Skeletal muscle satellite cell (primary cell): ENCODE measurements at regions not wholly inside any gene's neighbourhood (a gene's known extent, or its start where the extent isn't known, plus 50 kb on each side); places are given as distances from the start of the nearest gene placed in this dataset.

ENCODE experiments used
- H3K27me3 ChIP-seq: 2 replicates; pipeline ENCODE4 v1.7.0; 2013; ENCODE audit warnings: low read length; ENCODE audit not compliant: control insufficient read depth, insufficient read depth
- H3K36me3 ChIP-seq: 2 replicates; pipeline ENCODE4 v1.7.0; 2013; ENCODE audit warnings: mild to moderate bottlenecking, control low read depth, low read length; ENCODE audit not compliant: insufficient read depth
- H3K4me1 ChIP-seq: 2 replicates; pipeline ENCODE4 v1.7.0; 2013; ENCODE audit warnings: low read length; ENCODE audit not compliant: control insufficient read depth, insufficient read depth
- H3K4me2 ChIP-seq: 2 replicates; pipeline ENCODE4 v1.7.0; 2013; ENCODE audit warnings: mild to moderate bottlenecking, low read length
- H3K4me3 ChIP-seq: 2 replicates; pipeline ENCODE4 v1.7.0; 2013; ENCODE audit warnings: low read length
- H3K9ac ChIP-seq: 2 replicates; pipeline ENCODE4 v1.7.0; 2013; ENCODE audit warnings: mild to moderate bottlenecking, low read depth, low read length, moderate library complexity
- H3K9me3 ChIP-seq: replicated peaks from 2 replicates; pipeline ENCODE4 v1.7.0; 2013; ENCODE audit warnings: mild to moderate bottlenecking, control low read depth, low read length

DNA sequence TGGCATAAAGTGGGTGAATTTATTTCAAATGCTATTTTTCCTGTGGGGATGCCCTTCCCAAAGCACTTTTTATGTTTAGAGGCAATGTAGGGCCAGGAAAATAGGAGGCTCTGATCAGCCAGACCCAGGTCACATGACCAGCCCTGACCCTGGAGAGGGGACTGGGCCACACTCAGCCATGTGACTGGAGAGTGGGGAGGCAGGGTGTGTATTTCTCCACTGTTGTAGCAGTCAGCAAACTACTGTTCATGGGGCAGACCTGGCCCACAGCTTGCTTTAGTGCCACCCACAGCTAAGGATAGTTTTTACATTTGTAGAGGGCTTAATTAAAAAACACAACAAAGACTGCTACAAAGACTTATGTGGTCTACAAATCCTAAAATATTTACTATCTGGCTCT, 153.8 kb downstream of the ACTL8 start:
- Histone ChIP-seq H3K4me1 (no peaks in the 10 kb centered on the region), H3K4me2 (no peak overlapping the region), H3K36me3 (no peaks in the 10 kb centered on the region), H3K9me3 (no peaks in the 10 kb centered on the region), H3K4me3 (no peak overlapping the region), H3K9ac (no peak overlapping the region), H3K27me3 (peaks cover 22% of the 10 kb centered on the region)

DNA sequence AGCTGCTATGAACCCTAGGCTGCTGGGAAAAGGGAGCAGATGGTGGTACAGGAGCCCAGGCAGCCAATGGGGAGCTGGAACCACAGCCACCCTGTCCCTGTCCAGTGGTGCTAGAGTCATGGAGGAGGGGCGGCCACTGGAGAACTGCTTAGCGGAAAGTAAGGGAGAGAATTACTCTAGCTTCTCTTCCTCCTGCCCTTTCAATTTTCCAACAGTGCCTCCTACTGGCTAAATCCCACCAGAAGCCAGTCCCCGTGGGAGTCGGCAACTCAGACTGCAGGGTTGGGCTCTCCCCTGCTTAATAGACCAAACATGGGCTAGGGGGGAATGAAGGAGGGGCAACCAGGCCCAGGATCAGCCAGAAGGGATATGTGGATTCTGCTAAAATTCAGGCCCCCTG, 154.5 kb downstream of the ACTL8 start:
- Histone ChIP-seq H3K4me1 (no peaks in the 10 kb centered on the region), H3K4me2 (no peak overlapping the region), H3K4me3 (no peak overlapping the region), H3K27me3 (peaks cover 26% of the 10 kb centered on the region), H3K9ac (no peak overlapping the region), H3K9me3 (no peaks in the 10 kb centered on the region), H3K36me3 (no peaks in the 10 kb centered on the region)

DNA sequence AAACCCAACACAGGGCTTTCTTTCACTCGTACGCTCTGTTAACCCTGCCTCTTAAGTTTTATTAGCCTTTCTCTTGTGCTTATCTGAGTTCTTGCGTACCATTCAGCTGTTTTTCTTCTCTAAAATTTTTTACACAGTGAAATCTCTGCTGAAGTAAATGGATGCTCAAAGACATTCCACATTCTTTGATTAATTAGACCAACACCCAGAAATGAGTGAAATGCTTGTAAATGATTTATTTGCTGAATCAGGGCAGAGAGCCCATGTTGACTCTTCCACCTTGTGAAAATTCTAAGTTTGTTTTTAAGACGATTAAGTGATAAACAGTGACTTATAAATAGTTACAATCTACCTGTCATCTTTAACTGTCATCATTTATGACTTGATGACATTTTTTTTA, 156.7 kb downstream of the ACTL8 start:
- H3K4me3 ChIP-seq = no peak overlapping the region
- H3K4me1 ChIP-seq = no peaks in the 10 kb centered on the region
- H3K9ac ChIP-seq = no peak overlapping the region
- peaks cover 41% of the 10 kb centered on the region for H3K27me3 ChIP-seq
- H3K36me3 ChIP-seq = no peaks in the 10 kb centered on the region
- H3K9me3 ChIP-seq = no peaks in the 10 kb centered on the region
- H3K4me2 ChIP-seq = no peak overlapping the region

DNA sequence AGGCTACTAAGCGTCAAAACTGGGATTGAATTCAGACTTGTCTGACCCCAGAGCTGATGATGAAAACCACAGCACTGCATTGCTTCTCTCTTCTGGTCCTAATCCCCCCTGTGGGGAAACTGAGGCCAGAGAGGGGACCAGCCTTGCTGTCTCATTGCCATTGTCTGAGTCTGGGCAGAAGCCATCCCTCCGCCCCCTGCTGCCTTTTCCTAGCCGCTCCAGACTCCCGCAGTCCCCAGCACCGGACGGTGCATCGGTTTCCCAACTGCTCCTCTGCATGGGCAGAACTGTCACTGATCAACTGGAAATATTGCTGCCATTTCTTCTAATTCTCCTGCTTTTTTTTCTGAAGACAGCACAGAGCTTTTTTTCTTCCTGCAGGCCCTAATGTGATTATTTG, 157.4 kb downstream of the ACTL8 start:
- H3K9ac ChIP-seq = no peak overlapping the region
- no peaks in the 10 kb centered on the region for H3K4me1 ChIP-seq
- no peaks in the 10 kb centered on the region for H3K9me3 ChIP-seq
- H3K36me3 ChIP-seq = no peaks in the 10 kb centered on the region
- H3K4me2 ChIP-seq = no peak overlapping the region
- peaks cover 36% of the 10 kb centered on the region for H3K27me3 ChIP-seq
- no peak overlapping the region for H3K4me3 ChIP-seq

DNA sequence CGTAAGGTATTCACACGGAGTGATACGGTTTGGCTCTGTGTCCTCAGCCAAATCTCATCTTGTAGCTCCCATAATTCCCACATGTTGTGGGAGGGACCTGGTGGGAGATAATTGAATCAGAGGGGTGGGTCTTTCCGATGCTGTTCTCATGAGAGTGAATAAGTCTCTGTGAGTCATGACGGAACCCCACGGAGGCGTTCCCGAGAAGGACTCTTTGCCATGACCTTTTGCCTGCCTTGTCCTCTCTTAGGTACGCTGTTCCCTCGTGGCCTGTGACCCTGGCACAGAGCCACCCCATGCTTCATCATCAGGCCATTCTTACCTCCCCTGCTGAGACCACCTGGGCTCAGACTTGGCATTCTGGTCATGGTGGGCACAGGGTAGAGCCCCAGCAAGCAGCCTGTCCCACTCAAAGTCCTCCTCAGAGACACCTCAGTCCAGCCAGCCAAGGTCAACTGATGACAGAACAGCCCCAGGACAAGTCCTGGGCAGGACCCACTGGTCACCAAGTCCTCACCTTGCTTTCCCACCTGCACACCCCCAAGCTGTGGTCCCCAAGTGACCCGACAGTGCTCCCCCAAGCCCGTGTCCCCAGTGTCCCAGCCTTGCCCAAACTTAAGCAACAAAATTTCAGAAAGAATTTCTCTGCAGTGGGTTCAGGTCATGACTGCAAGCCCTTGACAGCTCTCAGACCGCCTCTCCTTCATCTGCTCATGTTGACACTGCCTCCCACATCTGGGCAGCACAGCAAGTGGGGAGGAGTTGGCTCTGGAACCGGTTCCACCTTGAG, 158.4 kb downstream of the ACTL8 start:
- no peaks in the 10 kb centered on the region for H3K4me1 ChIP-seq
- H3K9ac ChIP-seq = no peak overlapping the region
- H3K9me3 ChIP-seq = no peaks in the 10 kb centered on the region
- H3K27me3 ChIP-seq = peaks cover 36% of the 10 kb centered on the region
- H3K4me2 ChIP-seq = no peak overlapping the region
- H3K4me3 ChIP-seq = no peak overlapping the region
- H3K36me3 ChIP-seq = no peaks in the 10 kb centered on the region

DNA sequence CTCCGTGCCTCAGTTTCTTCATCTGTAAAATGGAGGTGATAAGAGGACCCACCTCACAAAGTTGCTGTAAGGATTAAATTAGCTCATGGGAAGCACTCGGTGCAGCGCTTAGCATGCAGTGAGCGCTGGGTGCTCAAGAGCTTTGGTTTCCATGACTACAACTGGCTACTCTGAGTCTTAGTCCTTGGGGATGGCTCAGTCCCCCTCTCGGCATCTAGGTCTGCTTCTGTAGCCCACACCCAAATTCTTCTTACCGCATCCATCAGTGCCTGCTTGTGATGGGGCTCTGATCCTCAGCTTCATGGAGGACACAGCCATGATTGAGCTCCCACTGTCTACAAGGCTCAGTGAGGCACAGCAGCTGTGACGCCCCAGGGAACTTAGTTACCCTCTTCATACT, 159.0 kb downstream of the ACTL8 start:
- no peaks in the 10 kb centered on the region for H3K36me3 ChIP-seq
- H3K4me3 ChIP-seq = no peak overlapping the region
- no peaks in the 10 kb centered on the region for H3K4me1 ChIP-seq
- no peak overlapping the region for H3K9ac ChIP-seq
- H3K27me3 ChIP-seq = peaks cover 36% of the 10 kb centered on the region
- no peaks in the 10 kb centered on the region for H3K9me3 ChIP-seq
- no peak overlapping the region for H3K4me2 ChIP-seq

DNA sequence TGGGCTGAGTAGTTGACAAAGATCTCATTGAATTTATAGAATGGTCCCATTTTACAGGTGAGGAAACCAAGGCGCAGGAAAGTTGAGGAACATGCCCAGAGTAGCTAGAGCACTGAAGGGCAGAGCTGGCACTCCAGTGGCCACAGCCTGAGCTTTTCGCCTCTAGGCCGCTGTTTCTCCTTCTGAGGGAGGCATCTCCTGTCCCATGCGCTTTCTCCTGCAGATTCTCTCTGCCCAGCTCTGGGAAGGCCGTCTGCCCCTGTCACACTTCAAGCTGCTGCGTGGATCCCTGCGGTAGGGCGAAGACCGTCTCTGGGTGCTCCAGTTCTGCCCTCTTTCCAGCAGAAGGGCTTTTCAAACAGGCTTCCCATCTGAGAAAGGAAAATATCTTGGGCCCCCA, 159.9 kb downstream of the ACTL8 start:
- no peak overlapping the region for H3K9ac ChIP-seq
- no peaks in the 10 kb centered on the region for H3K36me3 ChIP-seq
- H3K4me2 ChIP-seq = no peak overlapping the region
- H3K4me3 ChIP-seq = no peak overlapping the region
- H3K9me3 ChIP-seq = no peaks in the 10 kb centered on the region
- no peaks in the 10 kb centered on the region for H3K4me1 ChIP-seq
- H3K27me3 ChIP-seq = peaks cover 36% of the 10 kb centered on the region

DNA sequence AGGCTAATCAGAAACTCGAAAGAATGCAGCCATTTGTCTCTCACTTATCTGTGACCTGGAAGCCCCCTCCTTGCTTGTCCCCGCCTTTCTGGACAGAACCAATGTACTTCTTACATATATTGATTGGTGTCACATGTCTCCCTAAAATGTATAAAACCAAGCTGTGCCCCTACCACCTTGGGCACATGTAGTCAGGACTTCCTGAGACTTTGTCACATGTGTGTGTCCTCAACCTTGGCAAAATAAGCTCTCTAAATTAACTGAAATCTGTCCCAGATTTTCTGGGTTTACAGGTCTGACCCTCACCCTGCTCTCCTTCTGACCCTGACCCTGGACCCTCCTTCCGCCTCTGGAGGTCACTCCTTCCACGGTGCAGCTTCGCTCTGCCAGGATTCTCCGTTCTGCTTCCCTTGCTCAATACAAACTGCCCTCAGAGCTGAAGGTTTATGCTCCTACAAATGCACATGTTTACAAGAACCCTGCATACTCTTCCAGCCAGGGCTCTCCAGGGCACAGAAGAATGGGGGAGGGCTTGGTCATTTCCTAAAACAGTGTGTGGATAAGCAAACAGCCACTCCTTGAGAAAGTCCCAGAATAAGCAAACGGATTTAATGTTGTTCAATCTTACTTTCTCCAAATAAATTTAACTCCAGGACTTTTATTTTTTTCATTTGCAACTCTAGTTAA, 160.5 kb downstream of the ACTL8 start:
- peaks cover 34% of the 10 kb centered on the region for H3K27me3 ChIP-seq
- no peak overlapping the region for H3K9ac ChIP-seq
- no peaks in the 10 kb centered on the region for H3K9me3 ChIP-seq
- H3K4me2 ChIP-seq = no peak overlapping the region
- no peak overlapping the region for H3K4me3 ChIP-seq
- no peaks in the 10 kb centered on the region for H3K36me3 ChIP-seq
- no peaks in the 10 kb centered on the region for H3K4me1 ChIP-seq

DNA sequence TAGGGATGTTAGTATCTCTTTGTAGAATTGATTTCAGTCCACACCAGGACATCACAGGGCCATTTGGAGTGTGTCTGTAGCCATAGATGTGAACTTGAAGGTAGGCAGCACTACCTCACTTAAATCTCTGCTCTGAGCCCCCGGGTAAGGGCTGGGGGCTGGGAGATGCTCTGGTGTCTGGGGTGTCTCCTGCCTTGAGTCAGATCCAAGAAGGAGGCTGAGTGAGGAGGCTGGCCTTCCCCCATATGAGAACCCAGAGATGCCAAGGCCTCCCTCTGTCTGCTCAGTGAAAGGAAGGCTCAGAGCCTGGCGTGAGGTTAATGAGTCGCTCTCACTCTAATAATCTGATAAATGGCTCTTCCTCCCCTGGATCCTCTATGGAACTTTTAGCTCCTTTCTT, 161.6 kb downstream of the ACTL8 start:
- no peak overlapping the region for H3K4me3 ChIP-seq
- peaks cover 31% of the 10 kb centered on the region for H3K27me3 ChIP-seq
- no peak overlapping the region for H3K4me2 ChIP-seq
- no peaks in the 10 kb centered on the region for H3K9me3 ChIP-seq
- H3K9ac ChIP-seq = no peak overlapping the region
- no peaks in the 10 kb centered on the region for H3K36me3 ChIP-seq
- no peaks in the 10 kb centered on the region for H3K4me1 ChIP-seq

DNA sequence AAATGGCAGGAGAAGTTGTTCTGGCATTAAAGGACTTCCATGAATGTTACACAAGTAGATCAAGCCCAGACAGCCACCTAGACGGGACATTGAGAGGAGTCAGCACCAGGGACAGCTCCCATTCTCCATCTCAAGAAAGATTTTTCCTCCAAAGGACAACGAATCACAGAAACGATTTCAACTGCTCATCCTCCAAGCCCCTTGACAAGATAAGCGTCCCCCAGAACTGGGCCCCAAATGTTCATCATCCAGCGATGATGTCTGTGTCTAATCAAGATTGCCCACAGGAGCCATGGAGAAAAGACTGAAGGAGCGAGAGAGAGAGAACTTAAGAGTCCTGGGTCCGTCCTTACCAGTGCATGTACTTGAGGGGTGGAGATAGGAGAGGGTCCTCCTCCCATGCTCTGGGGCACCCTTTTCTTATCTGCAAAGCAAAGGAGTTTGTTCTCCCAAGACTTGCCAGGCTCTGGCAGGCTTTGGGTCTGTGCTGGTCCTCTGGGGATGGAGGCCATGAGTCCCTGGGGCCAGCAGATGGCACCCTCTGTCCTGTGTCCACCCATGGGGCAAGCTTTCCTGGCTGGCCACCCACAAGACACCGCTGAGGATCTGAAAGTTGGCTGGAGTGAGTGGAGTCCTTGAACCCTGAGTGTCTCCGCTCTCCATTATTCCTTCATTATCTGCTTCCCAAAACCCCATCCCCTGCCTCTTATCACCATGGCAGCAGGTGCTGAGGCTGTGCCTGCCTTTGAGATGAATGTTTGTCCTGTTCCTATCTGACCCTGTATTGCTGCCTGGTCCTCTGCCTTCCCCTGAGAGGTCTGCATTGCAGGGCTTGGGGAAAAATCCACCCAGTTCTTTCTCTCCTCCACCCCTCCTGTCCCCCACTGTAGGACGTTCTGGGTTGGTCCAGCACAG, 164.6 kb downstream of the ACTL8 start:
- no peak overlapping the region for H3K9ac ChIP-seq
- H3K4me1 ChIP-seq = no peaks in the 10 kb centered on the region
- no peaks in the 10 kb centered on the region for H3K9me3 ChIP-seq
- peaks cover 19% of the 10 kb centered on the region for H3K27me3 ChIP-seq
- H3K4me2 ChIP-seq = no peak overlapping the region
- H3K36me3 ChIP-seq = no peaks in the 10 kb centered on the region
- H3K4me3 ChIP-seq = no peak overlapping the region

DNA sequence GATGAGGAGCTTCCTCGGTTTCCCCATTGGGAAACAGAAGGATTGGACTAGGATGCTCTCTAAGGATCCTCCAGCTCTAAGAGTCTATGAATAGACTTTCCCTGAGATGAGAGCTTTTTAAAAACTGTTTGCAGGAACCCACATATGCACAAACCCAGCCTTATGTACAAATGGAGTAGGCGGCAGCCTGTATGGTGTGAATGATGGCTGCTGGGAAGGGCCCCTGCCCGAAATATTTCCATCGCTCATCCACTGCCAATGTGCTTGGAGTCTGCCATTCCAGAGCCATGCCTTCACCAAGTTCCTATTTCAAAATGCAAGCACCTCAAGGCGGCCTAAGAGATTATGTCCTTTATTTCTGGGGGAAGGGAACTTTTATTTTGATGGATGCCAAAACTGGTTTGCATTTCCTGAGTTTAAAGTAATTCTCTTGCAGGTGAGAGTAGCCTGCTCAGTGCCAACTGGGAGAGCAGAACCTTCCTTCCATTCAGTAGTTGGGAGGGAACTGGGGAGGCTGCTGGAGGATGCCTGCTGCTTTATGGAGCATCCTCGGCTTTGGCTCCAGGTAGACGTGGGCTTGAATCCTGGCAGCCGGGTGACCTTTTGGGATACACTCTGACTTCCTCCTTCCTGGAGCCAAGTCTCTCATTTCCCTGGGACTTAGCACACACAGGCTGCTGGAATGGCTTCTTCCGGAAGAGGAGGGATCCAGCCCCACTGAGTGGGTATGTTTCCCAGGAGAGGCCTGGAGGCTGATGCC, 165.9 kb downstream of the ACTL8 start:
- Histone ChIP-seq H3K4me3 (no peak overlapping the region), H3K9me3 (no peaks in the 10 kb centered on the region), H3K36me3 (no peaks in the 10 kb centered on the region), H3K4me1 (no peaks in the 10 kb centered on the region), H3K27me3 (peaks cover 8% of the 10 kb centered on the region), H3K4me2 (no peak overlapping the region), H3K9ac (no peak overlapping the region)
